ENCODE measurements at regions not wholly inside any gene's neighbourhood (a gene's known extent, or its start where the extent isn't known, plus 50 kb on each side); places are given as distances from the start of the nearest gene placed in this dataset.
"Not testable (repeated sequence)": the region's sequence is repeated elsewhere in the genome, so short reads cannot be mapped to it uniquely, and the experiment has no call there.

GRCh38 chr2:95654897-95655296 lies 63.1 kb downstream of the TRIM43 start:
- not testable (repeated sequence) for DNase-seq (ENCODE audit: low read depth)

- not testable (repeated sequence) for DNase-seq (ENCODE audit: low read depth)
These were observed 64.8 kb downstream of the TRIM43 start for GRCh38 chr2:95656553-95656952.

GRCh38 chr2:95657937-95658336 lies 66.1 kb downstream of the TRIM43 start:
- DNase-seq (ENCODE audit: low read depth) = not testable (repeated sequence)

GRCh38 chr2:95660766-95661562 lies 69.2 kb downstream of the TRIM43 start:
- not testable (repeated sequence) for DNase-seq (ENCODE audit: low read depth)

- DNase-seq (ENCODE audit: low read depth) = not testable (repeated sequence)
These were observed 72.0 kb downstream of the TRIM43 start for GRCh38 chr2:95663471-95664441.

- peak; percentile 42 for DNase-seq (ENCODE audit: low read depth)
These were observed 74.8 kb downstream of the TRIM43 start for GRCh38 chr2:95666636-95667035.

- no peak for DNase-seq (ENCODE audit: low read depth)
These were observed 75.7 kb downstream of the TRIM43 start for GRCh38 chr2:95667480-95667879.

GRCh38 chr2:95668934-95669333 lies 77.1 kb downstream of the TRIM43 start:
- not testable (repeated sequence) for DNase-seq (ENCODE audit: low read depth)

GRCh38 chr2:95669441-95669991 lies 77.7 kb downstream of the TRIM43 start:
- no peak for DNase-seq (ENCODE audit: low read depth)

GRCh38 chr2:95670167-95670566 lies 78.4 kb downstream of the TRIM43 start:
- peak; percentile 61 for DNase-seq (ENCODE audit: low read depth)

- no peak for DNase-seq (ENCODE audit: low read depth)
These were observed 78.9 kb downstream of the TRIM43 start for GRCh38 chr2:95670686-95671085.

- DNase-seq (ENCODE audit: low read depth) = not testable (repeated sequence)
These were observed 79.4 kb downstream of the TRIM43 start for GRCh38 chr2:95671171-95671570.

GRCh38 chr2:95671992-95672391 lies 80.2 kb downstream of the TRIM43 start:
- not testable (repeated sequence) for DNase-seq (ENCODE audit: low read depth)

- not testable (repeated sequence) for DNase-seq (ENCODE audit: low read depth)
These were observed 80.7 kb downstream of the TRIM43 start for GRCh38 chr2:95672500-95672899.

- DNase-seq (ENCODE audit: low read depth) = no peak
These were observed 82.4 kb downstream of the TRIM43 start for GRCh38 chr2:95674186-95674585.

GRCh38 chr2:95676573-95676972 lies 84.8 kb downstream of the TRIM43 start:
- not testable (repeated sequence) for DNase-seq (ENCODE audit: low read depth)

GRCh38 chr2:95677346-95677745 lies 85.5 kb downstream of the TRIM43 start:
- no peak for DNase-seq (ENCODE audit: low read depth)

GRCh38 chr2:95677833-95678232 lies 86.0 kb downstream of the TRIM43 start:
- DNase-seq (ENCODE audit: low read depth) = not testable (repeated sequence)

- peak; percentile 30 for DNase-seq (ENCODE audit: low read depth)
These were observed 89.4 kb downstream of the TRIM43 start for GRCh38 chr2:95681158-95681557.

GRCh38 chr2:95681589-95682081 lies 89.8 kb downstream of the TRIM43 start:
- DNase-seq (ENCODE audit: low read depth) = peak; percentile 33

- DNase-seq (ENCODE audit: low read depth) = not testable (repeated sequence)
These were observed 91.2 kb downstream of the TRIM43 start for GRCh38 chr2:95682889-95683517.

- DNase-seq (ENCODE audit: low read depth) = no peak
These were observed 93.7 kb downstream of the TRIM43 start for GRCh38 chr2:95685513-95685912.

All from ELR (cell line).